GM19452 (cell line): ENCODE measurements at regions not wholly inside any gene's neighbourhood (a gene's known extent, or its start where the extent isn't known, plus 50 kb on each side); places are given as distances from the start of the nearest gene placed in this dataset.
A peak's percentile ranks its signal among the peaks of the same experiment; 100 is the strongest.

Source experiments
- ATAC-seq: cut with Tn5 transposase; IDR thresholded peaks from one replicate; pipeline ENCODE4 v1.9.1; 2021; ENCODE audit not compliant: unreplicated experiment

- ATAC-seq, result no peak
Measured at GRCh38 chr3:177753451-177754155, 556.3 kb upstream of the TBL1XR1 start.

GRCh38 chr3:177754508-177754921, 557.2 kb upstream of the TBL1XR1 start:
- ATAC-seq, result no peak

GRCh38 chr3:177758126-177758525, 560.8 kb upstream of the TBL1XR1 start:
- ATAC-seq, result no peak

GRCh38 chr3:177760803-177761202, 563.5 kb upstream of the TBL1XR1 start:
- no peak for ATAC-seq

- no peak for ATAC-seq
Measured at GRCh38 chr3:177764377-177764912, 567.2 kb upstream of the TBL1XR1 start.

- ATAC-seq, result no peak
Measured at GRCh38 chr3:177764933-177765332, 567.7 kb upstream of the TBL1XR1 start.

- ATAC-seq, result no peak
Measured at GRCh38 chr3:177770383-177771230, 573.3 kb upstream of the TBL1XR1 start.

- ATAC-seq, result no peak
Measured at GRCh38 chr3:177771780-177772179, 574.5 kb upstream of the TBL1XR1 start.

GRCh38 chr3:177772908-177773557, 575.8 kb upstream of the TBL1XR1 start:
- ATAC-seq, result no peak

GRCh38 chr3:177773717-177774116, 576.4 kb upstream of the TBL1XR1 start:
- no peak for ATAC-seq

GRCh38 chr3:177776661-177777101, 579.4 kb upstream of the TBL1XR1 start:
- ATAC-seq, result no peak

- peak; percentile 90 for ATAC-seq
Measured at GRCh38 chr3:177777699-177778098, 580.4 kb upstream of the TBL1XR1 start.

GRCh38 chr3:177778633-177779032, 581.4 kb upstream of the TBL1XR1 start:
- no peak for ATAC-seq

GRCh38 chr3:177781686-177782161, 584.4 kb upstream of the TBL1XR1 start:
- ATAC-seq, result no peak

GRCh38 chr3:177783338-177783737, 586.1 kb upstream of the TBL1XR1 start:
- no peak for ATAC-seq

GRCh38 chr3:177783767-177784166, 586.5 kb upstream of the TBL1XR1 start:
- ATAC-seq, result no peak

- peak; percentile 83 for ATAC-seq
Measured at GRCh38 chr3:177787279-177788041, 590.2 kb upstream of the TBL1XR1 start.

- no peak for ATAC-seq
Measured at GRCh38 chr3:177789500-177789899, 592.2 kb upstream of the TBL1XR1 start.

GRCh38 chr3:177792311-177793030, 595.2 kb upstream of the TBL1XR1 start:
- no peak for ATAC-seq

- ATAC-seq, result no peak
Measured at GRCh38 chr3:177793451-177793850, 596.2 kb upstream of the TBL1XR1 start.
